AG04449 (cell line): ENCODE measurements at regions not wholly inside any gene's neighbourhood (a gene's known extent, or its start where the extent isn't known, plus 50 kb on each side); places are given as distances from the start of the nearest gene placed in this dataset.

ENCODE experiments used
- CTCF ChIA-PET: fragments of 350-600 bp; formaldehyde crosslinking; extraction: SDS; loops from one replicate; lab custom pipeline; 2021; ENCODE audit warnings: antibody characterized with exemption; lab: Yijun Ruan, JAX
- POLR2A ChIA-PET: fragments of 400-600, 350-600 bp; formaldehyde crosslinking; extraction: SDS; loops from one replicate; lab custom pipeline; 2020; ENCODE audit warnings: antibody characterized with exemption, inconsistent platforms; lab: Yijun Ruan, JAX
- DNase-seq: peaks from one replicate; pipeline ENCODE4 v3.0.0-alpha.2; 2010; ENCODE audit warnings: low read depth, low spot score
- H3K4me3 ChIP-seq: 2 replicates; pipeline ENCODE4 v1.5.1; 2011; ENCODE audit warnings: low read depth, mild to moderate bottlenecking, control low read depth, low read length
- TF ChIP-seq, protein P1 (sequence below): IDR thresholded peaks from one replicate; pipeline ENCODE4 v1.5.1; 2011; ENCODE audit warnings: mild to moderate bottlenecking, moderate library complexity, low read length, control low read depth, inconsistent platforms; ENCODE audit not compliant: insufficient read depth; ENCODE audit errors: missing control alignments

DNA sequence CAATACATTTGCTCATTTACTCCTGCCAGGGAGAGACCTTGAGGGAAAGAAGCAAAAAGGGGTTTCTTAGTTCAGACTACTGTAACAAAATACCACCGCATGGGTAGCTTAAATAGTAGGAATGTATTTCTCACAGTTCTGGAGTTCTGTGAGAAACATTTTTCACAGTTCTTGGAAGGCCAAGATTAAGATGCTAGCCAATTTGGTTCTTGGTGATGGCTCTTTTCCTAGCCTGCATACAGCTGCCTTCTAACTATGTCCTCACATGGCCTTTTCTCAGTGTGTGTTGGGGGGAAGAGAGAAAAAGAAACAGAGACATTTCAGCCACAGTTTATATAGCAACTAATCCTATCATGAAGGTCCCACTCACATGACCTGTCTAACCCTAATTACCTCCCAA, 1644.7 kb upstream of the C9orf72 start:
- TF ChIP-seq, protein P1, sequence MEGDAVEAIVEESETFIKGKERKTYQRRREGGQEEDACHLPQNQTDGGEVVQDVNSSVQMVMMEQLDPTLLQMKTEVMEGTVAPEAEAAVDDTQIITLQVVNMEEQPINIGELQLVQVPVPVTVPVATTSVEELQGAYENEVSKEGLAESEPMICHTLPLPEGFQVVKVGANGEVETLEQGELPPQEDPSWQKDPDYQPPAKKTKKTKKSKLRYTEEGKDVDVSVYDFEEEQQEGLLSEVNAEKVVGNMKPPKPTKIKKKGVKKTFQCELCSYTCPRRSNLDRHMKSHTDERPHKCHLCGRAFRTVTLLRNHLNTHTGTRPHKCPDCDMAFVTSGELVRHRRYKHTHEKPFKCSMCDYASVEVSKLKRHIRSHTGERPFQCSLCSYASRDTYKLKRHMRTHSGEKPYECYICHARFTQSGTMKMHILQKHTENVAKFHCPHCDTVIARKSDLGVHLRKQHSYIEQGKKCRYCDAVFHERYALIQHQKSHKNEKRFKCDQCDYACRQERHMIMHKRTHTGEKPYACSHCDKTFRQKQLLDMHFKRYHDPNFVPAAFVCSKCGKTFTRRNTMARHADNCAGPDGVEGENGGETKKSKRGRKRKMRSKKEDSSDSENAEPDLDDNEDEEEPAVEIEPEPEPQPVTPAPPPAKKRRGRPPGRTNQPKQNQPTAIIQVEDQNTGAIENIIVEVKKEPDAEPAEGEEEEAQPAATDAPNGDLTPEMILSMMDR: no peak
- no peak overlapping the region for H3K4me3 ChIP-seq
- DNase-seq: no peak
- POLR2A ChIA-PET: no interaction called here
- CTCF ChIA-PET: no interaction called here

DNA sequence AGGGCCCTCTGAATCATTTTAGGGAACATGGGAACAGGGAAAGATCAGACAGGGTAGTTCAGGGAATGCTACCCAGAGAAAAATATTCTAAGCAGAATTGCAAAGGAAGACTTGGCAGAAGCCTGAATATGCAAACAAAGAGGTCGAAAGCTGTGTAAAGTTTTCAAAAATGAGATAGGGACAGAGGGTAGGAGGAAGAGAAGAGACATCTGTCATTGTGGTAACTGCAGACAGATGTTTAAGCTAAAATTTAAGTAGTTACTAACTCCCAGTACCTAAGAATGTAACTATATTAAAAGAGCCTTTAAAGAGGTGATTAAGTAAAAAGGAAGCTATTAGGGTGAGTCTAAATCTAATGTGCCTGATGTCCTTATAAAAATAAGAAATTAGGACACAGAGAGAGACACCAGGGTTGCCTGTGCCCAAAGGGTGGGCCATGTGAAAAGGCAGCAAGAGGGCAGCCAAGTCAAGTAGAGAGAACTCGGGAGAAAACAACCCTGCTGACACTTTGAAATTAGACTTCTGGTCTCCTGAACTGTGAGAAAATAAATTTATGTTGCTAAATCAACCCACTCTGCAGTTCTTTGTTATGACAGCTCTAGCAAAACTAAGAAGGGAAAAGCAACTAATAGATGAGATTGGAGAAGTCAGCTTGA, 1647.4 kb upstream of the C9orf72 start:
- TF ChIP-seq, protein P1: no peak
- ChIA-PET CTCF (no interaction called here), POLR2A (no interaction called here)
- no peak for DNase-seq
- H3K4me3 ChIP-seq: no peak overlapping the region

DNA sequence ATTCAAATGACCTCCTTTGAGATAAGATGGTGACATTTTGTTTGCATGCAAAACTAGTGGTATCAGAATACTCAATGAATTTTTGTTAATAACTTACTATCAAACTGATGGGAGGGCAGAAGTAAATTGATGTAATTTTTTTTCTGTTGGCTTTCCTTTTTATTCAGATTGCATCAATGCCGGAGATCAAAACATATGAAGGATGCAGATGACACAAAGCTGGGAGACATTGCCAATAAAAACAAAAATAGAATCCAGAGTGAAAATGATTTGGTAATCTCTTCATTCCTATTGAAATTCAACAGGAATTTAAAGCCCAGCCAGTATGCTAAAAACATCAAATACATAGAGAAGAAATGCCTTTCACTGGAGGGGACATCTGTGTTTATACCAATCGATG, 1655.3 kb upstream of the C9orf72 start:
- POLR2A ChIA-PET: no interaction called here
- TF ChIP-seq, protein P1: no peak
- no peak for DNase-seq
- CTCF ChIA-PET: no interaction called here
- H3K4me3 ChIP-seq: no peak overlapping the region

DNA sequence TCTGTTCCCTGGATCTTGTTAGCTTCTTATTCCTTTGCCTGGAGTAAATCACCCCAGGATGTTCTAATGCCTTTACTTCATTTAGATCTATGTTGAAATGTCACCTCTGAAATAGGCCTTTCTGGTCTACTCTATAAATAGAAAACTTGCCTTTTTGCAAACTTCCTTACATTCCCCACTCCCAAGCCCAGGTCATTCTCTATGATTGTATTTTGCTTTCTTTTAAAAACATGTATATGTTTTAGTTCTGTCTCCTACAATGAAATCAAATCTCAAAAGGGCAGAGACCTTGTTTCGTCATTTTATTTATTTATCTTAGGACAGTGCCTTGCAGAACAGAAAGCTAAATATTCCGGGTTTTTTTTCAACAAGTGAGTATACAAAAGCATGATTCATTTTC, 1657.7 kb upstream of the C9orf72 start:
- TF ChIP-seq, protein P1: no peak
- ChIA-PET POLR2A (no interaction called here), CTCF (interaction anchor here (1.7 kb wide), 1 partner anchor 19 kb away, joined by 5 read pairs; no protein-coding TSS in a partner anchor)
- no peak for DNase-seq
- H3K4me3 ChIP-seq: no peak overlapping the region

DNA sequence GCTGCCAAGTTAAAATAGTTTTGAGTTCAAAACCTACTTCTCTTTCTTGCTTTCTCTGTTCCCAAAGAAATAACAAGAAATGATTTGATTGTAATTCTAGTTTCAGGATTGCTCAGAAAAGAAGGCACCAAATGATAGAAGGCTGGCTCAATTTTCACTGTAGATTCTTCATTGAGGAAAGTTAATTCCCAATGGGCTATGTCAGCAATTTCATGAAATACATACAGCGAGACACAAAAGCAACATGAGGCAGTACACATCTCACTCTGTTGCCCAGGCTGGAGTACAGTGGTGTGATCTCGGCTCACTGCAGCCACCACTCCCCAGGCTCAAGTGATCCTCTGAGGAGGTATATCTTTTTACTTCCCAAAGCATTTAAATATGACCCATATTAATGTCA, 1659.9 kb upstream of the C9orf72 start:
- no peak overlapping the region for H3K4me3 ChIP-seq
- TF ChIP-seq, protein P1: no peak
- ChIA-PET CTCF (no interaction called here), POLR2A (no interaction called here)
- DNase-seq: no peak

DNA sequence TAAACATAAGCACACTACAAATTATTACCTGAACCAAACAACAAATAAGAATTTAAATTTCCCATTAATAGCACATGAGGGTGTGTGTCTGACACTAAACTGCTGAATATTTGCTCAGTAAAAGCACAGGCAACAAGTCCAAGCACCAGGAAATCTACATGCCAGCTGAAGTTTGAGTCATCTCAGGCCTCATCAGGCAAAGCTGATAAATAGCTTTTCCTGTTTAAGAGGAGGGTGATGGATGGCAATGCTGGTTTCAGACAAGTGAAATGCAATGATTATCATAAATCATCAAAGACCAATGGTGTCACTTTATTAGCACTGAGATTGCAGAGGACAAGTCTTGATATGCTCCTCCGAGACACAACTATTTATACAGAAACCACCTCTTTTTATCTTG, 1668.0 kb upstream of the C9orf72 start:
- ChIA-PET CTCF (no interaction called here), POLR2A (no interaction called here)

More for the DNA sequence above, 1668.0 kb upstream of the C9orf72 start:
- no peak for DNase-seq
- TF ChIP-seq, protein P1: no peak
- H3K4me3 ChIP-seq: no peak overlapping the region
